HCT116 (cell line): ENCODE measurements at regions not wholly inside any gene's neighbourhood (a gene's known extent, or its start where the extent isn't known, plus 50 kb on each side); places are given as distances from the start of the nearest gene placed in this dataset.

ENCODE experiments used
- ATAC-seq: fragments of 200-7000 bp; cut with Tn5 transposase; 2 replicates; pipeline ENCODE4 v1.9.1; 2020; ENCODE audit warnings: mild to moderate bottlenecking, moderate library complexity
- BruUV-seq: library from RNA; stranded (reverse); fragments of 400-500 nt; replicated peaks from 2 replicates; lab custom pipeline; 2021; lab: Mats Ljungman, UMichigan
- CTCF ChIA-PET: fragments of 300-600 bp; sonication (Branson Sonifier 250); formaldehyde crosslinking; loops from one replicate; lab custom pipeline; 2021; ENCODE audit warnings: antibody characterized with exemption; lab: Charles Lee
- POLR2A ChIA-PET: fragments of 300-600, 350-600 bp; sonication (Branson Sonifier 250); formaldehyde crosslinking; loops from one replicate; lab custom pipeline; 2021; ENCODE audit warnings: antibody characterized with exemption; lab: Charles Lee
- RAD21 ChIA-PET, 2 experiments: fragments of 300-600 bp; sonication (Branson Sonifier 250); formaldehyde crosslinking; loops; one replicate each; lab custom pipeline; 2023; ENCODE audit warnings: low total read pairs in 2 of 2; ENCODE audit not compliant: uncharacterized antibody in 2 of 2, unreplicated experiment in 2 of 2, low non-redundant PET in 1 of 2; lab: Charles Lee
- DNase-seq: peaks from one replicate; pipeline ENCODE4 v3.0.0-alpha.2; 2010; ENCODE audit warnings: low read depth, low spot score
- H2AFZ ChIP-seq: fragments of 200-600 bp; shearing (Covaris generic), sonication (generic); 2 replicates; pipeline ENCODE4 v1.6.1; 2017; ENCODE audit warnings: low read depth, mixed run types, mixed read lengths, antibody characterized with exemption, low read length; ENCODE audit not compliant: poor library complexity, severe bottlenecking
- H3K27ac ChIP-seq: 2 replicates; pipeline ENCODE4 v1.5.1; 2012; ENCODE audit warnings: low read depth, low read length
- H3K27me3 ChIP-seq: fragments of 200-600 bp; sonication (generic); 2 replicates; pipeline ENCODE4 v1.6.1; 2016; ENCODE audit warnings: mixed run types, low read length, mixed read lengths; ENCODE audit not compliant: insufficient read depth
- H3K36me3 ChIP-seq, 2 experiments: fragments of 200-500 bp in 1 of 2; fragments of 200-600 bp in 1 of 2; sonication (Bioruptor generic) in 1 of 2; sonication (generic) in 1 of 2; 2 replicates each; pipeline versions ENCODE4 v1.5.1 to v1.6.1; 2014 to 2016; ENCODE audit warnings: low read length in 2 of 2, inconsistent platforms in 1 of 2, mixed read lengths in 1 of 2, mixed run types in 1 of 2; ENCODE audit not compliant: insufficient read depth in 2 of 2, control insufficient read depth in 1 of 2
- H3K4me1 ChIP-seq, 2 experiments: fragments of 200-600 bp in 1 of 2; sonication (generic) in 1 of 2; 2 replicates each; pipeline versions ENCODE4 v1.5.1 to v1.6.1; 2012 to 2017; ENCODE audit warnings: low read length in 2 of 2, inconsistent platforms in 1 of 2, mild to moderate bottlenecking in 1 of 2, mixed read lengths in 1 of 2, mixed run types in 1 of 2, moderate library complexity in 1 of 2; ENCODE audit not compliant: insufficient read depth in 2 of 2, control insufficient read depth in 1 of 2
- H3K4me2 ChIP-seq: fragments of 200-600 bp; sonication (generic); 2 replicates; pipeline ENCODE4 v1.6.1; 2017; ENCODE audit warnings: mixed run types, low read length, mixed read lengths
- H3K4me3 ChIP-seq, 2 experiments: fragments of 200-600 bp in 1 of 2; sonication (generic) in 1 of 2; replicated peaks in 1 of 2; 2 replicates each; pipeline ENCODE4 v1.5.1; 2011 to 2016; ENCODE audit warnings: low read length in 2 of 2, control low read depth in 1 of 2, low read depth in 1 of 2, mild to moderate bottlenecking in 1 of 2, mixed read lengths in 1 of 2, mixed run types in 1 of 2
- H3K79me2 ChIP-seq: fragments of 200-600 bp; sonication (generic); 2 replicates; pipeline ENCODE4 v1.6.1; 2017; ENCODE audit warnings: mild to moderate bottlenecking, mixed run types, low read length, moderate library complexity, mixed read lengths; ENCODE audit not compliant: insufficient read depth
- H3K9ac ChIP-seq: fragments of 200-600 bp; sonication (generic); 2 replicates; pipeline ENCODE4 v1.6.1; 2016; ENCODE audit warnings: low read length, mixed read lengths
- H3K9me2 ChIP-seq: fragments of 200-600 bp; sonication (generic), shearing (Covaris generic); 2 replicates; pipeline ENCODE4 v1.6.1; 2017; ENCODE audit warnings: mixed run types, mild to moderate bottlenecking, moderate library complexity; ENCODE audit not compliant: insufficient read depth
- H3K9me3 ChIP-seq, 2 experiments: fragments of 200-500 bp in 1 of 2; fragments of 200-600 bp in 1 of 2; sonication (Bioruptor generic) in 1 of 2; sonication (generic) in 1 of 2; 2 replicates each; pipeline ENCODE4 v1.6.1; 2014 to 2017; ENCODE audit warnings: low read length in 2 of 2, mixed read lengths in 2 of 2, inconsistent platforms in 1 of 2, low read depth in 1 of 2, mild to moderate bottlenecking in 1 of 2, mixed run types in 1 of 2, moderate library complexity in 1 of 2; ENCODE audit not compliant: control insufficient read depth in 1 of 2, insufficient read depth in 1 of 2
- H4K20me1 ChIP-seq: fragments of 200-600 bp; sonication (generic), shearing (Covaris generic); 2 replicates; pipeline ENCODE4 v1.6.1; 2017; ENCODE audit warnings: mixed run types, mild to moderate bottlenecking, moderate library complexity; ENCODE audit not compliant: insufficient read depth
- ELF1 ChIP-seq: IDR thresholded peaks from 2 replicates; pipeline ENCODE4 v1.6.1; 2012; ENCODE audit warnings: low read depth, borderline replicate concordance
- EZH2phosphoT487 ChIP-seq: fragments of 200-600 bp; IDR thresholded peaks from 2 replicates; pipeline ENCODE4 v1.6.1; 2018; ENCODE audit warnings: antibody characterized with exemption, borderline replicate concordance
- POLR2AphosphoS5 ChIP-seq: IDR thresholded peaks from 2 replicates; pipeline ENCODE4 v1.6.1; 2011; ENCODE audit warnings: mild to moderate bottlenecking, low read depth, low read length, moderate library complexity
- SP1 ChIP-seq: IDR thresholded peaks from 2 replicates; pipeline ENCODE4 v1.6.1; 2012; ENCODE audit warnings: low read depth
- TCF7L2 ChIP-seq: IDR thresholded peaks from 2 replicates; pipeline ENCODE4 v1.7.0; 2011; ENCODE audit warnings: borderline replicate concordance, inconsistent platforms; ENCODE audit not compliant: insufficient read depth, insufficient read length; ENCODE audit errors: extremely low read depth
- intact Hi-C: fragments of 100-400 bp; cut with micrococcal nuclease; formaldehyde crosslinking; loops from 2 replicates; pipeline ENCODE4 v1.10.0; 2022
- TF ChIP-seq, protein P1 (sequence below), 3 experiments: fragments of 200-600 bp in 1 of 3; sonication (generic) in 1 of 3; IDR thresholded peaks in 2 of 3; conservative IDR thresholded peaks in 1 of 3; 2 replicates each; pipeline ENCODE4 v1.5.1; 2012 to 2017; ENCODE audit warnings: low read depth in 2 of 3, low read length in 2 of 3, antibody characterized with exemption in 1 of 3, borderline replicate concordance in 1 of 3, control low read depth in 1 of 3, mild to moderate bottlenecking in 1 of 3, mixed read lengths in 1 of 3, mixed run types in 1 of 3, moderate library complexity in 1 of 3; ENCODE audit not compliant: insufficient read depth in 1 of 3
- TF ChIP-seq, protein P2 (sequence below): IDR thresholded peaks from 2 replicates; pipeline ENCODE4 v1.6.1; 2012

DNA sequence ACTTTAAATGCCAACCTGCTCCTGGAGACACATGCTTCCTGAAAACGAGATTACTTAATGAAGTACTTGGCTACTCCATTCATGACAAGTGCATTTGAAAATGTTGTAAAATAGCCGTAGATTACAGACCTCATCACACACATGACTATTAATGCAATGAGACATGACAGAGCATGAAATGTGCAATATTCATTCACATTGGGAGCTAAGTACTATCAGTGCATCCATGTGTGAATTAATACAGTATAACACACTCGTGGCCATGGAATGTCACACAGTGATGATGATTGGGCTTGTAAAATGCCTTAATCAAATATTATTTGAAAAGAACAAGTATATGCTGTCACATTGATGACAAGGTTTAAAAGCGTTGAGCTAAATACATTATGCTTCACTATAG lies 407.0 kb downstream of the AMY1C start:
- BruUV-seq = no TSS peak
- Histone ChIP-seq H4K20me1 (no peaks in the 10 kb centered on the region), H3K27ac (no peak overlapping the region), H3K9ac (no peak overlapping the region), H2AFZ (no peak overlapping the region), H3K36me3 (no peaks in the 10 kb centered on the region), H3K9me3 (peaks cover 16 to 20% of the 10 kb centered on the region in 2 experiments; a peak in 2 of 4 replicates), H3K79me2 (no peaks in the 10 kb centered on the region), H3K4me2 (no peak overlapping the region), H3K4me3 (no peak overlapping the region), H3K4me1 (no peaks in the 10 kb centered on the region), H3K27me3 (no peaks in the 10 kb centered on the region), H3K9me2 (no peaks in the 10 kb centered on the region)
- no peak for ATAC-seq
- CTCF ChIA-PET = no interaction called here
- intact Hi-C loops = no loop called here
- RAD21 ChIA-PET = no interaction called here
- POLR2A ChIA-PET = no interaction called here
- TF ChIP-seq, protein P1, sequence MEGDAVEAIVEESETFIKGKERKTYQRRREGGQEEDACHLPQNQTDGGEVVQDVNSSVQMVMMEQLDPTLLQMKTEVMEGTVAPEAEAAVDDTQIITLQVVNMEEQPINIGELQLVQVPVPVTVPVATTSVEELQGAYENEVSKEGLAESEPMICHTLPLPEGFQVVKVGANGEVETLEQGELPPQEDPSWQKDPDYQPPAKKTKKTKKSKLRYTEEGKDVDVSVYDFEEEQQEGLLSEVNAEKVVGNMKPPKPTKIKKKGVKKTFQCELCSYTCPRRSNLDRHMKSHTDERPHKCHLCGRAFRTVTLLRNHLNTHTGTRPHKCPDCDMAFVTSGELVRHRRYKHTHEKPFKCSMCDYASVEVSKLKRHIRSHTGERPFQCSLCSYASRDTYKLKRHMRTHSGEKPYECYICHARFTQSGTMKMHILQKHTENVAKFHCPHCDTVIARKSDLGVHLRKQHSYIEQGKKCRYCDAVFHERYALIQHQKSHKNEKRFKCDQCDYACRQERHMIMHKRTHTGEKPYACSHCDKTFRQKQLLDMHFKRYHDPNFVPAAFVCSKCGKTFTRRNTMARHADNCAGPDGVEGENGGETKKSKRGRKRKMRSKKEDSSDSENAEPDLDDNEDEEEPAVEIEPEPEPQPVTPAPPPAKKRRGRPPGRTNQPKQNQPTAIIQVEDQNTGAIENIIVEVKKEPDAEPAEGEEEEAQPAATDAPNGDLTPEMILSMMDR (IDR thresholded peaks at IDR 0.05 in 2 of 3, conservative IDR thresholded peaks at IDR 0.05 in 1 of 3; ENCODE audit: borderline replicate concordance in 1 of 3, insufficient read depth in 1 of 3, low read depth in 2 of 3, low read length in 2 of 3) = no peak
- TF ChIP-seq SP1 = no peak
- no peak for TF ChIP-seq TCF7L2
- no peak for TF ChIP-seq EZH2phosphoT487
- TF ChIP-seq, protein P2, sequence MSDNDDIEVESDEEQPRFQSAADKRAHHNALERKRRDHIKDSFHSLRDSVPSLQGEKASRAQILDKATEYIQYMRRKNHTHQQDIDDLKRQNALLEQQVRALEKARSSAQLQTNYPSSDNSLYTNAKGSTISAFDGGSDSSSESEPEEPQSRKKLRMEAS = no peak
- no peak for TF ChIP-seq POLR2AphosphoS5
- no peak for TF ChIP-seq ELF1
- DNase-seq = no peak
